LoVo (cell line): ENCODE measurements at regions not wholly inside any gene's neighbourhood (a gene's known extent, or its start where the extent isn't known, plus 50 kb on each side); places are given as distances from the start of the nearest gene placed in this dataset.
A peak's percentile ranks its signal among the peaks of the same experiment; 100 is the strongest.

Source experiments
- DNase-seq: peaks from one replicate; pipeline ENCODE4 v3.0.0-alpha.2; 2016; ENCODE audit warnings: low spot score

DNA sequence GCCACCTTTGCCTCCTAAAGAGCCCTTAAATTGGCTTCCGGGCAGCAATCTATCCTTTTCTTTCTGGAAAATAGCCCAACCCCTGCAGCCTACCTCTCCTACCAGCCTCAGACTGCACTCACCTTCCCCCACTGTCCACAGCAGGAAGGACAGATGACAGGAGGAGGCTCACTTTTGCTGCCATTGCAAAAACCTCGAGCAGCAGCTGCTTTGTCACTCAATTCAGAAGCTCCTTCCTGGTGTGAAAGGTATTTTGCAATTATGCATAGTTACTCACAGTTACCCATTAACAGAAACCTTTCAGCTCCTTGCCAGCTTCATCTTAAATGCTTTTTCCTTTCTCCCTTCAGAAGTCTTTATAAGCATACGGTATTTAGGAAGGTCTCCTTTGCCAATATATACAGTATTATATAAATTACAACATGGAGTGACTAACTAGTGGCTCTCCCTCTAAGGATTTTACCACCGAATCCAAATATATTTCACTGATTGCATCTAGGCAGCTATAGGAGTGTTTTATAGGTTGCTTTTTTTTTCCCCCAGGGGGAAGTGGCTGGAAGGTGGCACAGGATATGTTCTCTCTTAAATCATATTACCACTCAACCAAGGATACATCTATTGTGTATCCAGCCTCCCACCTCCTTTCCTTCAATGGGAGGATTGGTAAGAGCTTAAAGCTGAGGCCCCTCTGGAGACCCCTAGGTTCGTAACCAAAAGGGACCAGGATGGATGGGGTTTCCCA lies 142.1 kb upstream of the IPO9 start:
- DNase-seq, result no peak

DNA sequence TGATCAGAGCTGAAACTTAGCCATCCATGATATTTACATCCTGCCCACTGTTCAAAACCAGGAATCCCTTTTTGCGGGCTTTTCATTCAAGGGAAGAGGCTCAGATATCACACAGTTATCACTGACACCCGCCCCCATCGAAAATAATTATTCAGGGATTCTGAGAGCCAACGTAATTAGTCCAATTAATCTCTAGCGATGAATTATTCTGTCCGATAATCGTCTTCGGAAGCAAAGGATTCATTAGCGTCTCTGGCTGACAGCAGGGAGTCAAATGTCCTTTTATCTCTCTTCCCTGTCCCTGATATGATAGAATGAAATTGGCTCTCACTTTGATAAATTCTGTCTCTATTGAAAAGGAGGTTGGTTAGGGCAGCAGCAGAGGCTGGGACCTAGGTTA lies 140.4 kb upstream of the IPO9 start:
- no peak for DNase-seq

DNA sequence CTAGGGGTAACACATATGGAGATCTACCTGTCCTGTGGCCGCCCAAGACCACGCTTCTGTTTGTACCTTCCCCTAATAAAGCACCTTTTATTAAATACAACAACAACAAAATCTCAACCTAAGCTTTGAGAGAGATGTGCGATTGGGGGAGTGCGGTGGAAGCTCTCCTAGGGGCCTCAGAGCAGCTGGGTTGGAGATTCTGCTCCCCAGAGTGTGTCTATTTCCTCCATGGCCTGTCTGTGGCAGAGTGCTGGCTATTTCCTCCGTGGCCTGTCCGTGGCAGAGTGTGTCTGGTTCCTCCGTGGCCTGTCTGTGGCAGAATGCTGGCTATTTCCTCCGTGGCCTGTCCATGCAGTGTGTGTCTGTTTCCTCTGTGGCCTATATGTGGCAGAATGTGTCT lies 139.3 kb upstream of the IPO9 start:
- DNase-seq, result no peak

- no peak for DNase-seq
Observed at GRCh38 chr1:201690528-201690927, 138.4 kb upstream of the IPO9 start.

DNA sequence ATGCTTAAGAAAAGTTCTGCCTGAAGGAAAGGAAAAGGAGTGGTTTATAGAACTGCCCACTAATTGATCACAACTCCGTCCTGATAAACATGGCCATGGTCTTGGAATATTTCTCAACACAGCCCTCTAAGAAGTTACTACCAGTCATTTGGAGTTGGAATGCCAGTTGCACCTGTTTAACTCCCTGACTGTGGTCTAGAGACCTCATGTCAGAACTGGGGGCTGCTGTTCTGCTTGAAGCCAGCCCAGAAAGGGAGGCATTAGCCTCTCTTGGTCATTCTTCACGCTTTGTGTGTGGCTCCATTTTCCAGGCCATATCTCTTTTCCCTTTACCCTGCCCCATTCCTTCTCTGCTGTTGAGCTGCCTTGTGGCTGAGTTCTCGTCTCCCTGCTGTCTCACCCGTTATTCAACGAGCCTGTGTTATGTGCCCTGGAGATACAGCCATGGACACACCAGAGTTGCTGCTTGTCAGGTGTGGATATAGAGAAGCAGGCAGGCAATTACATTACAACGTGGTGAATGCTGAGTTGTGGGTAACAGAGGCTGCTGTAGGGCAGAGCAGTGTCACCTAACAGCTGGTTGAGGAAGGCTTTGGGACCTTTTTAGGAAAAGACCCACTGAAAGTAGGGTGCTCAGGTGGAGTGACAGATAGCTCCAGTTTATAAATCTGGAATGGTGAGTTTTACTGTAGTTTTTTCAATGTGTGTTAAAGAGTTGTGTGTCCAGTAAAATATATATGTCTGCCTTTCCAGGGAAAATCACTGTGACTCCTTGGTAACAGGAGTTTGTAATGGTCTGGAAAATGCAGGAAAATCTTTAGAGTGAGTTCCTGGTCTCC lies 137.0 kb upstream of the IPO9 start:
- DNase-seq, result no peak

DNA sequence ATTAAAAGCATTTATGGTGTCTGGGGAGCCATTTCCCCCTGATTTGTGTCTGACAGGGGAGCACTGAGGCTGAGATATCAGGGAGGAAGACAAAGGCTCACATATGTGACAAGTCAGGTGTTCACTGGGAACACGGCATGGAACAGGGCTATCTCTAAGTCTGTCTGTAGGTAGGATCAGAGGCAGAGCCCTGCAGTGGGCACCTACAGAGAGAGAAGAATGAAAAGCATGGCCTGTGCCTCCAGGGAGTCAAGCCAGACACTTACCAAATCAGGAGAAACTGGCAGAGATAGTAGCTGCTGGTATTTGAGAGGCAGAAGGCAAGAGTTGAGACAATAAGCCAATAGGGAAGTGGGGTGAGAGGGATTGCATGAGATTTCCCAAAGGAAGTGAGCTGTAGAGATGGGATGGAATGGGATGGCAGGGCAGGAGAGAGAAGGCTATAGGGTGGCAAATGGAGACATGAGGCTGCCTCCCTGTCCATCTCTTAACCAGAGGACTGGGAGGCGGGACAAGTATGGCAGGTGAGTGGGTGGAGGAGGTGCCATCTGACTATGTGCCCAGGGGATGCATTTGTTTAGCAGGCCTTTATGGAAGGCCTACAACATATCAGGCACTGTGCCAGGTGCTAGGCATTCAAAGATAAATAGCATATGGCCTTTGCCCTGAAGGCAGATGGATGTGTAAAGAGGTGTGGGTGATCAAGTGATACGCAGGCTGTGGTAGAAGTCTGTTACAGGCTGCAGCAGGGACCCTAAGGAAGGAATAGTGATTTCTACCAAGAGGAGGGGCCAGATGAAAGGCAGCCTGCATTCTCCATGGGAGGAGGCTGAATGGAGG lies 136.2 kb upstream of the IPO9 start:
- no peak for DNase-seq

GRCh38 chr1:201693890-201694607 lies 134.9 kb upstream of the IPO9 start:
- no peak for DNase-seq

DNA sequence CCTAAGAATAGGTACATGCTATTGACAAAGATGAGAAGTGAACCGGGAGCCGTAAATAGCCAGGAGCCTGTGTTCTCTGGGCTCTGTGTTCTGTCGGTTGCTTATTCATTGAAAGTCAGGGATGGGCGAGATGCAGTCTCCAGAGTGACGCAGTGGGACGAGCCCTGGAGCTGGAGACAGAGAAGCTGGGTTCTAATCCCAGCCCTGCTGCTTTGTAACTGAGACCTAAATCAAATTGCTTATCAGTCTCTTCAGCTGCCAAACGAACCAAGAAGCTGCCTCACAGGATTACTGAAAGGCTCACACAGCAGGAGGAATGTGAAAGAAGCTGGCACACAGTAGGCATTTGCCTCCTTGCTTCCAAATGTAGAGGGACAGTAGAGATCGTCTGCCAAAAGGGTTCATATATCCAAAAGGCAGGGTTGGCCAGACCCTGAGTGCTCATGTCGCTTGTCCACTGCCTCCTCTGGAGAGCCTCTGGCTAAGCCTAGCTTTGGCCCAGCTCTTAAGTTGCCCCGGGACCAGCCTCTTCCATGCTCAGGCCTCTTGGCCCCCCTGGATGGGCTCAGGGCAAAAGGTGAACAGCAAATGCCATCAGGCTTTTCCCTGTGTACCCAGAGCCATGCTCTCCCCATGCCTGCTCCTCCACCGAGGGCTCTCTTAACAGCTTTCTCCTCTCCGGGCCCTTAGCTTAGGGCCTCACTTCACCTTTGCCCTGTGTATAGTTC lies 134.2 kb upstream of the IPO9 start:
- no peak for DNase-seq

DNA sequence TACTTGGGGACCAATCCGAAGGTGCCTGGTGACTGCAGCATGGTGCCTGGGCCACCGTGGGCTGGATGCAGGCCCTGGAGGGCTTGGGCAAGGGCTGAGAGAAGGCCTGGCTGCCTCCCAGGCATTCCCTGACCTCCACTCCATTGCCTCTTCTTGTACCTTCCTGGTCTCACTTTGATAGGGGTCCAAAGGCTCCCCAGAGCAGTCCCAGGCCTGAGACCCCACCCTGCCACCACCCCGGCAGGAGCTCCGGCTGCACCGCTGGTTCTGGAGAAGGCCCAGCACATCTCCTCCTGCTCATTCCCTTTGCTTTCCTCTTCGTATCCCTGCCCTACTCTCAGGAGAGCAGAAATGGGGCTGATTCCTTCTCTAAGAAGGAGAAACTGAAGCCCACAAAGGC lies 133.3 kb upstream of the IPO9 start:
- no peak for DNase-seq

- no peak for DNase-seq
Observed at GRCh38 chr1:201696217-201696761, 132.7 kb upstream of the IPO9 start.

GRCh38 chr1:201697174-201697573 lies 131.8 kb upstream of the IPO9 start:
- no peak for DNase-seq

DNA sequence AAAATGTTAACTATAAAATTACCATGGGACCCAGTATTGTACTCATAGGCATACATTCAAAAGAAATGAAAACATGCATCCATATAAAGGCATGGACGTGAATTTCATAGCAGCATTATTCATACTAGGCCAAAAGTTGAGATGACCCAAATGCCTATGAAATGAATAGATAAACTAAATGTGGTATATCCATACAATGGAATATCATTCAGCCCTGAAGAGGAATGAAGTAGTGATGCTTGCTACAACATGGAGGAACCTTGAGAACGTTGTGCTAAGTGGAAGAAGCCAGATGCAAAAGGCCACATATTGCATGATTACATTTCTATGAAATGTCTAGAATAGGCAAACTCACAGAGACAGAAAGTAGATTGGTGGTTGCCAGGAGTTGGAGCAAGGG lies 127.1 kb upstream of the IPO9 start:
- no peak for DNase-seq

- no peak for DNase-seq
Observed at GRCh38 chr1:201702936-201703335, 126.0 kb upstream of the IPO9 start.

DNA sequence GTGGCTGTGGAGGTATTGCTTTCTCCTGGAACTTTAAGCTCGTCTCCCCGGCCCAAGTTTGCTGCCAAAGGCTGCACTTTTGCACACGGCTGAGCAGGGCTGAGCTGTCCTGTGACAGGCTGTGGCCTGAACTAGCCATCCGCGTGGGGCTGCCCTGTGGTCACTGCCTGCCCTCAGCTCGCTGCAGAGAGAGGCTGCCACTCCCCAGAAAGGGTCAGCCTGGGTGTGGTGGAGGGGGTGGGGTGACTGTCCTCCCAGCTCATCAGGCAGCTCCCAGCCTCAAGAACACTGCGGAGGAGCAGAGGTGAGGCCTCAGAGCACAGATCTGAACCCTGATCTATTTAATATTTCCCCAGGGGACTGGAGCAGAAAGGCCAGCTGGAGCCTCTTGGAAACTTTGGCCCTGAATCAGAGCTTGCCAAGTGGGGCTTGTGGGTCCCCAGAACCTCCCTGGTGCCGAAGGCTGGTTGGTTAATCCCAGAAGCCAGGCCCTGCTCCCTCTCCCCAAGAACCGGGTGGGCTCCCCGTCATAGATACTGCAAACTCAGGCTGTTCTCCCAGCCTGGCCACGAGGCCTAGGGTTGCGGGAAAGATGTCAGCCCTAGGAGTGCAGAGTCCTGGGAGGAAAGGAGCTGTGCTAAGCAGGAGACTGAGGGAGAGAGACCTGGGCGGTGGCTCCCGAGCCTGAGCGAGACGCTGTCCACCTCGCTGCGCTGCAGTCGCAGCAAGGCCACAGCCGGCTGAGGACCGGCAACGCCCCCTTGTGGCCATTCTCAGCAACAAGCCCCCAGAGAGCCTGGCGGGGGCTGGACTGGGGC lies 125.1 kb upstream of the IPO9 start:
- peak; percentile 70 for DNase-seq

- DNase-seq, result no peak
Observed at GRCh38 chr1:201704439-201704792, 124.5 kb upstream of the IPO9 start.

- no peak for DNase-seq
Observed at GRCh38 chr1:201705389-201705788, 123.6 kb upstream of the IPO9 start.

DNA sequence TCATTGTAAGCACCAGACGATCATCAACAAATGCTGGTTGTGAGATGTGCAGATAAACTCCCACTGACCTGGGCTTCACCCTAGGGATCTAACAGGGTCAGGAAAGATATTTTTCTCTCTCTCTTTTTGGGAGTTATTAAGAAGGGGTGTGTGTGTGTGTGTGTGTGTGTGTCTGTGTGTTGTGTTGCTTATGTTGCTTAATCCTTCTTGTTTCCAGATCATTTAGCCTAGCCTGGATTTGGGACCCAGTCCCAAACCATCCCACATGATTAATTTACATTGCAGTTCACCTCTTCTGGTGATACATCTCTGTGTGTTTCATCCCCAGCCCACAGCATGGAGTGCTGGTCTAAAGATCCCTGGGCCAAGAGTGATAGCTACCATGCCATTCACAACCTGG lies 122.8 kb upstream of the IPO9 start:
- no peak for DNase-seq

- DNase-seq, result no peak
Observed at GRCh38 chr1:201707027-201707426, 121.9 kb upstream of the IPO9 start.

- no peak for DNase-seq
Observed at GRCh38 chr1:201707656-201708055, 121.3 kb upstream of the IPO9 start.

- no peak for DNase-seq
Observed at GRCh38 chr1:201708085-201708512, 120.9 kb upstream of the IPO9 start.
